ENCODE measurements at regions not wholly inside any gene's neighbourhood (a gene's known extent, or its start where the extent isn't known, plus 50 kb on each side); places are given as distances from the start of the nearest gene placed in this dataset. TPM values are rescaled to one million over a fixed set of nuclear protein-coding genes. Genes with fewer than 3 reads are reported as not detected.

- Histone ChIP-seq H2AFZ (ENCODE audit: low read length) (no peak overlapping the region), H3K36me3 (ENCODE audit: insufficient read depth, low read length) (no peaks in the 10 kb centered on the region), H4K20me1 (ENCODE audit: insufficient read depth, low read length) (no peaks in the 10 kb centered on the region), H3K4me1 (ENCODE audit: insufficient read depth, low read length, poor library complexity, severe bottlenecking) (no peaks in the 10 kb centered on the region), H3K9me2 (ENCODE audit: insufficient read depth, low read length) (no peaks in the 10 kb centered on the region), H3K79me2 (ENCODE audit: insufficient read depth, low read depth, low read length) (no peaks in the 10 kb centered on the region), H3K27ac (ENCODE audit: low read depth, low read length, poor library complexity, severe bottlenecking) (no peak overlapping the region), H3K4me2 (ENCODE audit: low read length) (no peak overlapping the region), H3K4me3 (ENCODE audit: low read depth, low read length, poor library complexity, severe bottlenecking) (no peak overlapping the region), H3K9me3 (ENCODE audit: low read length) (no peaks in the 10 kb centered on the region)
- ChIA-PET POLR2A (interaction anchor here (0.9 kb wide), 1 partner anchor 181 kb away, joined by 3 read pairs; no protein-coding TSS in a partner anchor), CTCF (ENCODE audit: unreplicated experiment) (no interaction called here)
- no peak for TF ChIP-seq EZH2phosphoT487 (IDR thresholded peaks at IDR 0.05; ENCODE audit: borderline replicate concordance, low read depth, low read length)
- TF ChIP-seq, protein P1, sequence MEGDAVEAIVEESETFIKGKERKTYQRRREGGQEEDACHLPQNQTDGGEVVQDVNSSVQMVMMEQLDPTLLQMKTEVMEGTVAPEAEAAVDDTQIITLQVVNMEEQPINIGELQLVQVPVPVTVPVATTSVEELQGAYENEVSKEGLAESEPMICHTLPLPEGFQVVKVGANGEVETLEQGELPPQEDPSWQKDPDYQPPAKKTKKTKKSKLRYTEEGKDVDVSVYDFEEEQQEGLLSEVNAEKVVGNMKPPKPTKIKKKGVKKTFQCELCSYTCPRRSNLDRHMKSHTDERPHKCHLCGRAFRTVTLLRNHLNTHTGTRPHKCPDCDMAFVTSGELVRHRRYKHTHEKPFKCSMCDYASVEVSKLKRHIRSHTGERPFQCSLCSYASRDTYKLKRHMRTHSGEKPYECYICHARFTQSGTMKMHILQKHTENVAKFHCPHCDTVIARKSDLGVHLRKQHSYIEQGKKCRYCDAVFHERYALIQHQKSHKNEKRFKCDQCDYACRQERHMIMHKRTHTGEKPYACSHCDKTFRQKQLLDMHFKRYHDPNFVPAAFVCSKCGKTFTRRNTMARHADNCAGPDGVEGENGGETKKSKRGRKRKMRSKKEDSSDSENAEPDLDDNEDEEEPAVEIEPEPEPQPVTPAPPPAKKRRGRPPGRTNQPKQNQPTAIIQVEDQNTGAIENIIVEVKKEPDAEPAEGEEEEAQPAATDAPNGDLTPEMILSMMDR (conservative IDR thresholded peaks at IDR 0.05; ENCODE audit: low read length), result no peak
- intact Hi-C loops (cut with micrococcal nuclease; ENCODE audit: unreplicated experiment), result no loop called here
- no TSS peak for BruUV-seq (replicated peaks)
- no peak for DNase-seq (ENCODE audit: low spot score)
These were observed 50.2 kb upstream of the SLCO3A1 start for GRCh38 chr15:91803260-91803659.

Small RNA genes lying in the stretch of these regions (small RNA-seq; reads per million reads assigned to genes)
- gene AC107958.1, result not detected
